Progenitor cell of endocrine pancreas (in vitro differentiated cells): ENCODE measurements at regions not wholly inside any gene's neighbourhood (a gene's known extent, or its start where the extent isn't known, plus 50 kb on each side); places are given as distances from the start of the nearest gene placed in this dataset.

Experiments used
- DNase-seq: peaks from one replicate; pipeline ENCODE4 v3.0.0; 2021; ENCODE audit warnings: low spot score; ENCODE audit not compliant: unreplicated experiment
- H3K27ac Mint-ChIP-seq: 2 replicates; pipeline ENCODE4 v1.8.0; 2021; ENCODE audit warnings: mild to moderate bottlenecking, moderate library complexity, mixed read lengths
- H3K27me3 Mint-ChIP-seq: 2 replicates; pipeline ENCODE4 v1.8.0; 2021; ENCODE audit warnings: mixed read lengths
- H3K36me3 Mint-ChIP-seq: 2 replicates; pipeline ENCODE4 v1.8.0; 2022; ENCODE audit warnings: mixed read lengths; ENCODE audit not compliant: insufficient read depth
- H3K4me1 Mint-ChIP-seq: 2 replicates; pipeline ENCODE4 v1.8.0; 2021; ENCODE audit warnings: low read depth, mixed read lengths
- H3K4me3 Mint-ChIP-seq: 2 replicates; pipeline ENCODE4 v1.8.0; 2021; ENCODE audit warnings: low read depth, mild to moderate bottlenecking, moderate library complexity, mixed read lengths
- H3K9me3 Mint-ChIP-seq: 2 replicates; pipeline ENCODE4 v1.8.0; 2021; ENCODE audit warnings: low read depth, mixed read lengths
- CTCF ChIP-seq: fragments of 200-600 bp; sonication (generic); IDR thresholded peaks from one replicate; pipeline ENCODE4 v1.5.0; 2021; ENCODE audit warnings: antibody characterized with exemption, mild to moderate bottlenecking; ENCODE audit not compliant: unreplicated experiment

DNA sequence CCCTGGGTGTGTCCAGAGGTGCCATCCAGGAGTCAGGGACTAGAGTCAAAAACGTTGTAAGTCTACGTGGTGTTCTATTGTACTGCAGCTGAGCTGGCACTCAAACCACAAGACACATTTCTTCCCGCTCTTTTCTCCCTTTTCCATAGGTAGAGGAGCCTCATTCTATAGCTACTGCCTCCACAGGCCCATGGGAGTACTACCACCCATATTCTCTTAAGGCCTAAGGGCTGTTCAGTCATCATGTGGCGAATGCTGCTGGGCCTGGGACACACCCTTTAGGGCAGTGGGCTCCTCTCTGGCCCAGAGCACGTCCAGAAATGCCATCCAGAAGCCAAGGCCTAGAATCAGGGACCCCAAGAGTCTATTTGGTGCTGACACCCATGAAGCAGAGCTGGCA, 1271.7 kb downstream of the CNTNAP5 start:
- TF ChIP-seq CTCF, result no peak
- Mint-ChIP-seq H3K27me3 (no peaks in the 10 kb centered on the region), H3K36me3 (no peaks in the 10 kb centered on the region), H3K4me3 (no peak overlapping the region), H3K9me3 (peaks cover 4% of the 10 kb centered on the region), H3K27ac (no peak overlapping the region), H3K4me1 (no peaks in the 10 kb centered on the region)
- DNase-seq, result no peak

DNA sequence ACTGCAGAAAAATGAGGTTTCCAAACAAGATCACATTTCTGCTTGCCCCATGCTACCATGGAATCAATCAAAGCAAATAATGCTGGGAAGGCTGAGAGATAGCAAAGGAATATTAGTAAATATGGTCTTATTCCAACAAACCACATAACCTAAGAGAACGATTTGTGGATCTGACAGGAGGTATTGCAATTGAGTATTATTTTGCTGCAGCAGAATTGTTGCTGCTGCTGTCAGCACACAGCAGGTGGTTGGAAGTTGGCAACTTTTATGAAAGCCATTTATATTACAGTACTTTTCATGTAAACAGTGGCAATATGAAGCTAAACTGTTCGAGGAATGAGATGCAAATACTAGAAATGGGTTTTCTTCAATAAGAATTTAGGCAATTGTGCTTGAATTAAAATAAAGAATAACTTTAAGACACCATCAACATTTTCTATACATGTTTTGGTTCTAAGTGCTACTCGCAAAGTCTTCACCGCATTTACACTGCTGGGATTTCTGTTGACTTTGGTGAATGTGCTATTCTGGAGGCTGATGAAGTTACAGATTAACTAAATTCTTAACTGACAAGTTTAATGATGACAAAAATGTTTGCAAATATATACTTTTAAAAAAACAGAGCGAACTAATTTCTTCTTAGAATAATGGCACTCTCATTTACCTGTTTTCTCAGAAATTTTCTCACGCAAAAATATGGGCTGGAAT, 1285.7 kb downstream of the CNTNAP5 start:
- DNase-seq, result no peak
- peaks cover 28% of the 10 kb centered on the region for H3K4me1 Mint-ChIP-seq
- H3K27ac Mint-ChIP-seq, result peak overlapping the region; percentile 63
- no peaks in the 10 kb centered on the region for H3K27me3 Mint-ChIP-seq
- H3K36me3 Mint-ChIP-seq, result no peaks in the 10 kb centered on the region
- TF ChIP-seq CTCF, result no peak
- H3K4me3 Mint-ChIP-seq, result peak overlapping the region; percentile 40
- no peaks in the 10 kb centered on the region for H3K9me3 Mint-ChIP-seq

GRCh38 chr2:125312342-125312741, 1287.3 kb downstream of the CNTNAP5 start:
- DNase-seq, result no peak
- Mint-ChIP-seq H3K27ac (no peak overlapping the region), H3K4me1 (peaks cover 28% of the 10 kb centered on the region), H3K27me3 (no peaks in the 10 kb centered on the region), H3K4me3 (no peak overlapping the region), H3K9me3 (no peaks in the 10 kb centered on the region), H3K36me3 (no peaks in the 10 kb centered on the region)
- no peak for TF ChIP-seq CTCF

DNA sequence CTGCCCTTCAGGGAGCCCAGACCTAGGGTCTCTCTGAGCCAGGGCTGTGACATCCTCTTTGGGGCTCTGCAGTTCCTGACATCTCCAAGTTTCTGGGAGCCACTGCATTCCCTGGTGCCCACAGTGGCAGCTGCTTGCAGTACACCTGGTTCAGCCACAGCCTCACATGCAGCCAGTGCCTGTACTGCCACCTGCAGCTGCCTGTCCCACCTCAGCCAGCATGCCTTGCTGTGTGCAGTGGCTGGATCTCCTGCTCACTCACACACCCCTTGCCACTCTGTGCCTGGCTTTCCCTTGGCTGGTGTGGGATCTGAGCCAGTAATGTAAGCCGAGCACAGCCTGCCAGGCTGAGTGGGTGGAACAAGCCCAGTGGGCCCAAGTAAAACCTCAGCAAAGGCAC, 1288.7 kb downstream of the CNTNAP5 start:
- Mint-ChIP-seq H3K36me3 (no peaks in the 10 kb centered on the region), H3K27ac (no peak overlapping the region), H3K27me3 (no peaks in the 10 kb centered on the region), H3K4me1 (peaks cover 28% of the 10 kb centered on the region), H3K4me3 (no peak overlapping the region), H3K9me3 (no peaks in the 10 kb centered on the region)
- TF ChIP-seq CTCF, result peak; percentile 9
- DNase-seq, result peak; percentile 14

GRCh38 chr2:125318740-125319139, 1293.7 kb downstream of the CNTNAP5 start:
- Mint-ChIP-seq H3K27ac (no peak overlapping the region), H3K4me1 (peaks cover under 1% of the 10 kb centered on the region)

More at GRCh38 chr2:125318740-125319139, 1293.7 kb downstream of the CNTNAP5 start:
- DNase-seq, result no peak
- TF ChIP-seq CTCF, result no peak
- Mint-ChIP-seq H3K4me3 (no peak overlapping the region), H3K9me3 (peaks cover 6% of the 10 kb centered on the region), H3K36me3 (no peaks in the 10 kb centered on the region), H3K27me3 (no peaks in the 10 kb centered on the region)
